SK-N-SH treated with all-trans-retinoic acid at 6 μM for 48 hours (cell line): ENCODE measurements at regions not wholly inside any gene's neighbourhood (a gene's known extent, or its start where the extent isn't known, plus 50 kb on each side); places are given as distances from the start of the nearest gene placed in this dataset.

ENCODE experiments used
- ATAC-seq: fragments of 200-7000 bp; cut with Tn5 transposase; 3 replicates; pipeline ENCODE4 v1.9.1; 2020; ENCODE audit warnings: mild to moderate bottlenecking, moderate library complexity
- ARNTL ChIP-seq: fragments of 450-650 bp; formaldehyde crosslinking; IDR thresholded peaks from 2 replicates; pipeline ENCODE4 v1.5.0; 2020; ENCODE audit warnings: low read depth, mild to moderate bottlenecking, moderate library complexity, borderline replicate concordance
- BACH2 ChIP-seq: fragments of 250-450 bp; sonication (Bioruptor Pico); IDR thresholded peaks from 2 replicates; pipeline ENCODE4 v1.9.0; 2021; ENCODE audit warnings: mild to moderate bottlenecking, borderline replicate concordance
- CREB5 ChIP-seq: fragments of 250-450 bp; sonication (Bioruptor Pico); IDR thresholded peaks from 2 replicates; pipeline ENCODE4 v1.5.1; 2020; ENCODE audit warnings: low read depth, mild to moderate bottlenecking, moderate library complexity
- CSDC2 ChIP-seq: fragments of 250-450 bp; sonication (Bioruptor Pico); IDR thresholded peaks from 2 replicates; pipeline ENCODE4 v1.5.0; 2020; ENCODE audit warnings: mild to moderate bottlenecking, moderate library complexity
- CSRNP3 ChIP-seq: fragments of 250-450 bp; sonication (Bioruptor Pico); IDR thresholded peaks from 2 replicates; pipeline ENCODE4 v1.5.1; 2021; ENCODE audit warnings: mild to moderate bottlenecking, moderate library complexity
- ESRRG ChIP-seq: fragments of 250-450 bp; sonication (Bioruptor Pico); IDR thresholded peaks from 2 replicates; pipeline ENCODE4 v1.6.1; 2021; ENCODE audit warnings: mild to moderate bottlenecking
- GLIS3 ChIP-seq: fragments of 250-450 bp; sonication (Bioruptor Pico); IDR thresholded peaks from 2 replicates; pipeline ENCODE4 v1.5.0; 2020; ENCODE audit warnings: mild to moderate bottlenecking, moderate library complexity
- ISL1 ChIP-seq: fragments of 250-450 bp; sonication (Bioruptor Pico); IDR thresholded peaks from 2 replicates; pipeline ENCODE4 v2.1.2; 2022; ENCODE audit warnings: mild to moderate bottlenecking, moderate library complexity
- OSR1 ChIP-seq: fragments of 250-450 bp; sonication (Bioruptor Pico); IDR thresholded peaks from 2 replicates; pipeline ENCODE4 v1.8.0; 2022; ENCODE audit warnings: moderate library complexity, mild to moderate bottlenecking, inconsistent platforms
- PATZ1 ChIP-seq: fragments of 250-450 bp; sonication (Bioruptor Pico); IDR thresholded peaks from 2 replicates; pipeline ENCODE4 v1.8.0; 2020; ENCODE audit warnings: mild to moderate bottlenecking, moderate library complexity, borderline replicate concordance
- POU6F1 ChIP-seq: fragments of 250-450 bp; sonication (Bioruptor Pico); IDR thresholded peaks from 2 replicates; pipeline ENCODE4 v1.8.0; 2021; ENCODE audit warnings: low read depth, mild to moderate bottlenecking, moderate library complexity, borderline replicate concordance
- PPARA ChIP-seq: fragments of 250-450 bp; sonication (Bioruptor Pico); IDR thresholded peaks from 2 replicates; pipeline ENCODE4 v1.5.0; 2020; ENCODE audit warnings: mild to moderate bottlenecking, borderline replicate concordance
- RARB ChIP-seq: fragments of 250-450 bp; sonication (Bioruptor Pico); IDR thresholded peaks from 2 replicates; pipeline ENCODE4 v1.8.0; 2021; ENCODE audit warnings: mild to moderate bottlenecking, moderate library complexity
- SNAI2 ChIP-seq: fragments of 250-450 bp; sonication (Bioruptor Pico); IDR thresholded peaks from 2 replicates; pipeline ENCODE4 v1.5.0; 2020; ENCODE audit warnings: mild to moderate bottlenecking, moderate library complexity
- TOX ChIP-seq: fragments of 250-450 bp; sonication (Bioruptor Pico); IDR thresholded peaks from 2 replicates; pipeline ENCODE4 v1.8.0; 2021; ENCODE audit warnings: mild to moderate bottlenecking, moderate library complexity, borderline replicate concordance
- TSHZ2 ChIP-seq: fragments of 250-450 bp; sonication (Bioruptor Pico); IDR thresholded peaks from 2 replicates; pipeline ENCODE4 v1.5.0; 2020; ENCODE audit warnings: mild to moderate bottlenecking, moderate library complexity
- ZC3H10 ChIP-seq: fragments of 250-450 bp; sonication (Bioruptor Pico); IDR thresholded peaks from 2 replicates; pipeline ENCODE4 v1.5.1; 2021; ENCODE audit warnings: mild to moderate bottlenecking, moderate library complexity
- ZFP3 ChIP-seq: fragments of 250-450 bp; sonication (Bioruptor Pico); IDR thresholded peaks from 2 replicates; pipeline ENCODE4 v1.5.0; 2020; ENCODE audit warnings: mild to moderate bottlenecking, moderate library complexity
- ZFP30 ChIP-seq: fragments of 450-650 bp; formaldehyde crosslinking; IDR thresholded peaks from 2 replicates; pipeline ENCODE4 v1.5.0; 2022; ENCODE audit warnings: mild to moderate bottlenecking, moderate library complexity
- ZNF565 ChIP-seq: fragments of 450-650 bp; formaldehyde crosslinking; conservative IDR thresholded peaks from 2 replicates; pipeline ENCODE4 v1.5.0; 2020; ENCODE audit warnings: low read depth, mild to moderate bottlenecking, moderate library complexity
- ZNF8 ChIP-seq: fragments of 450-650 bp; formaldehyde crosslinking; IDR thresholded peaks from 2 replicates; pipeline ENCODE4 v1.5.0; 2020; ENCODE audit warnings: mild to moderate bottlenecking, moderate library complexity

GRCh38 chr17:79305376-79305767 is 230.7 kb downstream of the ENGASE start:
- TF ChIP-seq ESRRG (CRISPR knock-in tag) (no peak), CREB5 (CRISPR knock-in tag) (no peak), POU6F1 (no peak), ZFP30 (CRISPR knock-in tag) (no peak), GLIS3 (no peak), OSR1 (no peak), PPARA (CRISPR knock-in tag) (no peak), ISL1 (CRISPR knock-in tag) (no peak), ZC3H10 (no peak), TOX (CRISPR knock-in tag) (no peak), TSHZ2 (CRISPR knock-in tag) (no peak), SNAI2 (no peak), CSRNP3 (CRISPR knock-in tag) (no peak), CSDC2 (CRISPR knock-in tag) (no peak), ARNTL (no peak), ZNF8 (CRISPR knock-in tag) (no peak), PATZ1 (CRISPR knock-in tag) (no peak), ZFP3 (CRISPR knock-in tag) (no peak)
- no peak for ATAC-seq

GRCh38 chr17:79304884-79305283 is 230.3 kb downstream of the ENGASE start:
- no peak for ATAC-seq
- TF ChIP-seq ZC3H10 = no peak
- TF ChIP-seq ZFP3 (CRISPR knock-in tag) = no peak
- no peak for TF ChIP-seq BACH2 (CRISPR knock-in tag)
- no peak for TF ChIP-seq CSDC2 (CRISPR knock-in tag)
- TF ChIP-seq ZFP30 (CRISPR knock-in tag) = no peak
- no peak for TF ChIP-seq SNAI2
- no peak for TF ChIP-seq PATZ1 (CRISPR knock-in tag)
- no peak for TF ChIP-seq TOX (CRISPR knock-in tag)
- no peak for TF ChIP-seq TSHZ2 (CRISPR knock-in tag)
- TF ChIP-seq ESRRG (CRISPR knock-in tag) = no peak
- no peak for TF ChIP-seq CREB5 (CRISPR knock-in tag)
- no peak for TF ChIP-seq GLIS3
- TF ChIP-seq RARB (CRISPR knock-in tag) = no peak
- TF ChIP-seq ARNTL = no peak
- TF ChIP-seq ZNF565 (CRISPR knock-in tag) = no peak
